GM23248 (cell line): ENCODE measurements at regions not wholly inside any gene's neighbourhood (a gene's known extent, or its start where the extent isn't known, plus 50 kb on each side); places are given as distances from the start of the nearest gene placed in this dataset.

ENCODE experiments used
- DNase-seq: peaks from one replicate; pipeline ENCODE4 v3.0.0-alpha.2; 2015
- H2AFZ ChIP-seq: fragments of 200-600 bp; sonication (generic); 2 replicates; pipeline ENCODE4 v1.6.1; 2016; ENCODE audit warnings: antibody characterized with exemption
- H3F3A ChIP-seq: fragments of 200-600 bp; sonication (generic); 2 replicates; pipeline ENCODE4 v1.6.1; 2016; ENCODE audit warnings: mild to moderate bottlenecking, antibody characterized with exemption, mixed run types; ENCODE audit not compliant: insufficient read depth
- H3K27ac ChIP-seq: fragments of 200-600 bp; sonication (generic); 2 replicates; pipeline ENCODE4 v1.5.1; 2016; ENCODE audit warnings: mild to moderate bottlenecking
- H3K27me3 ChIP-seq: fragments of 200-600 bp; sonication (generic); replicated peaks from 2 replicates; pipeline ENCODE4 v1.6.1; 2016; ENCODE audit warnings: mild to moderate bottlenecking; ENCODE audit not compliant: insufficient read depth
- H3K36me3 ChIP-seq: fragments of 200-600 bp; sonication (generic); 2 replicates; pipeline ENCODE4 v1.6.1; 2016; ENCODE audit warnings: low read depth, mild to moderate bottlenecking
- H3K4me1 ChIP-seq: fragments of 200-600 bp; sonication (generic); 2 replicates; pipeline ENCODE4 v1.6.1; 2016; ENCODE audit warnings: mild to moderate bottlenecking; ENCODE audit not compliant: insufficient read depth
- H3K4me2 ChIP-seq: fragments of 200-600 bp; sonication (generic); one replicate; pipeline ENCODE4 v1.6.1; 2016; ENCODE audit warnings: mild to moderate bottlenecking; ENCODE audit not compliant: unreplicated experiment
- H3K4me3 ChIP-seq: fragments of 200-600 bp; sonication (generic); 2 replicates; pipeline ENCODE4 v1.5.1; 2016; ENCODE audit warnings: mild to moderate bottlenecking
- H3K79me2 ChIP-seq: fragments of 200-600 bp; sonication (generic); 2 replicates; pipeline ENCODE4 v1.6.1; 2016; ENCODE audit warnings: mild to moderate bottlenecking; ENCODE audit not compliant: insufficient read depth
- H3K9ac ChIP-seq: fragments of 200-600 bp; sonication (generic); 2 replicates; pipeline ENCODE4 v1.6.1; 2016; ENCODE audit warnings: mild to moderate bottlenecking
- H3K9me2 ChIP-seq: fragments of 200-600 bp; sonication (generic); 2 replicates; pipeline ENCODE4 v1.6.1; 2016; ENCODE audit warnings: mixed run types, mild to moderate bottlenecking, moderate library complexity; ENCODE audit not compliant: insufficient read depth
- H3K9me3 ChIP-seq: fragments of 200-600 bp; sonication (generic); one replicate; pipeline ENCODE4 v1.6.1; 2017; ENCODE audit warnings: low read depth
- H4K20me1 ChIP-seq: fragments of 200-600 bp; sonication (generic); 2 replicates; pipeline ENCODE4 v1.6.0; 2016; ENCODE audit not compliant: insufficient read depth
- EZH2 ChIP-seq: fragments of 200-600 bp; sonication (generic); IDR thresholded peaks from 2 replicates; pipeline ENCODE4 v1.6.1; 2018; ENCODE audit warnings: antibody characterized with exemption, mild to moderate bottlenecking; ENCODE audit not compliant: insufficient read depth, poor library complexity, severe bottlenecking
- EZH2phosphoT487 ChIP-seq: fragments of 200-600 bp; sonication (generic); IDR thresholded peaks from 2 replicates; pipeline ENCODE4 v1.6.1; 2018; ENCODE audit warnings: antibody characterized with exemption, moderate library complexity, mild to moderate bottlenecking, low read depth; ENCODE audit not compliant: insufficient read depth
- WGBS, 2 experiments: methylation state at CpG; one replicate each; pipeline ENCODE4 v1.1.6; 2015 to 2017; ENCODE audit warnings: low lambda C conversion rate in 2 of 2, low coverage in 1 of 2; ENCODE audit errors: missing lambda C conversion rate in 2 of 2; 5-methylcytosine and 5-hydroxymethylcytosine counted together
- in situ Hi-C: fragments of 300-500 bp; cut with MboI; formaldehyde crosslinking; loops from 2 replicates; pipeline ENCODE4 v1.15.0; 2020

- no peak for TF ChIP-seq EZH2phosphoT487
- TF ChIP-seq EZH2, result no peak
- H3K4me2 ChIP-seq, result no peak overlapping the region
- H3K36me3 ChIP-seq, result no peaks in the 10 kb centered on the region
- no peak overlapping the region for H3K9ac ChIP-seq
- H3K79me2 ChIP-seq, result no peaks in the 10 kb centered on the region
- H3K9me3 ChIP-seq, result no peaks in the 10 kb centered on the region
- no peaks in the 10 kb centered on the region for H3K9me2 ChIP-seq
- H3K27me3 ChIP-seq, result no peaks in the 10 kb centered on the region; the same call in 1 of the 2 replicates
- no peak overlapping the region for H3K27ac ChIP-seq
- H2AFZ ChIP-seq, result no peak overlapping the region
- in situ Hi-C loops, result no loop called here
- H3K4me3 ChIP-seq, result no peak overlapping the region
- WGBS, 2 experiments, result 69 to 77% methylated on average over 8 of the region's 8 CpGs
- H4K20me1 ChIP-seq, result no peaks in the 10 kb centered on the region
- no peak for DNase-seq
- H3F3A ChIP-seq, result no peaks in the 10 kb centered on the region
- no peaks in the 10 kb centered on the region for H3K4me1 ChIP-seq
Observed at GRCh38 chr13:21762512-21762911, 91.6 kb downstream of the FGF9 start.

- H3K9me2 ChIP-seq, result no peaks in the 10 kb centered on the region
- H3K79me2 ChIP-seq, result no peaks in the 10 kb centered on the region
- no peak overlapping the region for H3K27ac ChIP-seq
- no peaks in the 10 kb centered on the region; the same call in 1 of the 2 replicates for H3K27me3 ChIP-seq
- H3K36me3 ChIP-seq, result no peaks in the 10 kb centered on the region
- H3K4me2 ChIP-seq, result no peak overlapping the region
- no peak for TF ChIP-seq EZH2
- no peak for TF ChIP-seq EZH2phosphoT487
- no peaks in the 10 kb centered on the region for H3F3A ChIP-seq
- H3K4me1 ChIP-seq, result no peaks in the 10 kb centered on the region
- DNase-seq, result no peak
- H3K9ac ChIP-seq, result no peak overlapping the region
- H3K4me3 ChIP-seq, result no peak overlapping the region
- no peaks in the 10 kb centered on the region for H3K9me3 ChIP-seq
- in situ Hi-C loops, result no loop called here
- no peaks in the 10 kb centered on the region for H4K20me1 ChIP-seq
- no peak overlapping the region for H2AFZ ChIP-seq
- WGBS, 2 experiments, result 42 to 45% methylated on average over 8 of the region's 8 CpGs
Observed at GRCh38 chr13:21767032-21767431, 96.2 kb downstream of the FGF9 start.

- H3K27ac ChIP-seq, result no peak overlapping the region
- no peaks in the 10 kb centered on the region for H3K79me2 ChIP-seq
- no peaks in the 10 kb centered on the region for H3K36me3 ChIP-seq
- H3K9me3 ChIP-seq, result no peaks in the 10 kb centered on the region
- no peak overlapping the region for H3K4me3 ChIP-seq
- in situ Hi-C loops, result no loop called here
- H4K20me1 ChIP-seq, result no peaks in the 10 kb centered on the region
- H3K9ac ChIP-seq, result no peak overlapping the region
- no peaks in the 10 kb centered on the region for H3F3A ChIP-seq
- H3K4me2 ChIP-seq, result no peak overlapping the region
- H2AFZ ChIP-seq, result no peak overlapping the region
- H3K27me3 ChIP-seq, result no peaks in the 10 kb centered on the region; the same call in 1 of the 2 replicates
- TF ChIP-seq EZH2phosphoT487, result no peak
- no peak for TF ChIP-seq EZH2
- no peaks in the 10 kb centered on the region for H3K4me1 ChIP-seq
- no peak for DNase-seq
- no peaks in the 10 kb centered on the region for H3K9me2 ChIP-seq
- 0 to 10% methylated on average over 1 of the region's 1 CpG for WGBS, 2 experiments
Observed at GRCh38 chr13:21771075-21771474, 100.2 kb downstream of the FGF9 start.

GRCh38 chr13:21777166-21777565, 106.3 kb downstream of the FGF9 start:
- 11 to 13% methylated on average over 1 of the region's 1 CpG for WGBS, 2 experiments
- Histone ChIP-seq H3K4me2 (no peak overlapping the region), H3K79me2 (no peaks in the 10 kb centered on the region), H3K4me1 (no peaks in the 10 kb centered on the region), H3K27me3 (no peaks in the 10 kb centered on the region), H3K9me3 (no peaks in the 10 kb centered on the region), H3K4me3 (no peak overlapping the region), H4K20me1 (no peaks in the 10 kb centered on the region), H3F3A (no peaks in the 10 kb centered on the region), H2AFZ (no peak overlapping the region), H3K9ac (no peak overlapping the region), H3K9me2 (no peaks in the 10 kb centered on the region), H3K36me3 (no peaks in the 10 kb centered on the region), H3K27ac (no peak overlapping the region)
- TF ChIP-seq EZH2 (no peak), EZH2phosphoT487 (no peak)
- DNase-seq, result no peak
- in situ Hi-C loops, result no loop called here

GRCh38 chr13:21777813-21778212, 106.9 kb downstream of the FGF9 start:
- Histone ChIP-seq H4K20me1 (no peaks in the 10 kb centered on the region), H3K36me3 (no peaks in the 10 kb centered on the region), H3K27me3 (no peaks in the 10 kb centered on the region), H3F3A (no peaks in the 10 kb centered on the region), H3K9ac (no peak overlapping the region), H2AFZ (no peak overlapping the region), H3K27ac (no peak overlapping the region), H3K4me3 (no peak overlapping the region), H3K79me2 (no peaks in the 10 kb centered on the region), H3K9me2 (no peaks in the 10 kb centered on the region), H3K9me3 (no peaks in the 10 kb centered on the region), H3K4me2 (no peak overlapping the region), H3K4me1 (no peaks in the 10 kb centered on the region)
- TF ChIP-seq EZH2 (no peak), EZH2phosphoT487 (no peak)
- DNase-seq, result no peak
- in situ Hi-C loops, result no loop called here
- 35 to 50% methylated on average over 3 of the region's 3 CpGs for WGBS, 2 experiments
